IPS-18a (cell line): ENCODE measurements at regions not wholly inside any gene's neighbourhood (a gene's known extent, or its start where the extent isn't known, plus 50 kb on each side); places are given as distances from the start of the nearest gene placed in this dataset.

Experiments
- H3K27ac ChIP-seq: one replicate; pipeline ENCODE4 v1.5.1; 2013; ENCODE audit warnings: low read length
- H3K27me3 ChIP-seq: one replicate; pipeline ENCODE4 v1.6.1; 2013; ENCODE audit warnings: mild to moderate bottlenecking, low read length; ENCODE audit not compliant: control insufficient read depth, insufficient read depth
- H3K36me3 ChIP-seq: one replicate; pipeline ENCODE4 v1.6.1; 2013; ENCODE audit warnings: low read depth, low read length; ENCODE audit not compliant: control insufficient read depth
- H3K4me1 ChIP-seq: one replicate; pipeline ENCODE4 v1.6.1; 2013; ENCODE audit warnings: low read depth, low read length; ENCODE audit not compliant: control insufficient read depth
- H3K4me3 ChIP-seq: one replicate; pipeline ENCODE4 v1.5.1; 2013; ENCODE audit warnings: low read length
- H3K9ac ChIP-seq: one replicate; pipeline ENCODE4 v1.6.1; 2013; ENCODE audit warnings: mild to moderate bottlenecking, low read length, moderate library complexity
- H3K9me3 ChIP-seq: one replicate; pipeline ENCODE4 v1.6.1; 2013; ENCODE audit warnings: low read depth, low read length; ENCODE audit not compliant: control insufficient read depth

DNA sequence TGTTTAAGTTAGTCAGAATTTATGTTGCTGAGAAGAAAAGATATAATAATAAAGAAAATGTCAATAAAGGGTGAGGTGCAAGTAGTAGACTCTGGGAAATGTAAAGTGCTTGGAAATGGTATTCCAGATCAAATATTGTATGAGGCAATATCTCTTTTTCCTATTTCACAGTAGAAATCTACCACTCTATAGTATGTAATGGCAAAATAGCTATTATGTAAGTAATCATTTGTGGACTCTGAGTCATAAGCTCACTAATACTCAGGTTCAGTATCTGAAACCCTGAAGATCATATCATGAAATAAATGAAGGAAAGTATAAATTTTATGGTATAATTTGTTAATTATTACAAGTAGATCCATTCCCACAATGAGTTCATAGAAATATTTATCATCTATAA is 322.1 kb downstream of the PYDC2 start:
- no peak overlapping the region for H3K9ac ChIP-seq
- H3K27me3 ChIP-seq = no peaks in the 10 kb centered on the region
- no peaks in the 10 kb centered on the region for H3K9me3 ChIP-seq
- H3K4me3 ChIP-seq = no peak overlapping the region
- H3K4me1 ChIP-seq = no peaks in the 10 kb centered on the region
- H3K27ac ChIP-seq = no peak overlapping the region
- no peaks in the 10 kb centered on the region for H3K36me3 ChIP-seq

DNA sequence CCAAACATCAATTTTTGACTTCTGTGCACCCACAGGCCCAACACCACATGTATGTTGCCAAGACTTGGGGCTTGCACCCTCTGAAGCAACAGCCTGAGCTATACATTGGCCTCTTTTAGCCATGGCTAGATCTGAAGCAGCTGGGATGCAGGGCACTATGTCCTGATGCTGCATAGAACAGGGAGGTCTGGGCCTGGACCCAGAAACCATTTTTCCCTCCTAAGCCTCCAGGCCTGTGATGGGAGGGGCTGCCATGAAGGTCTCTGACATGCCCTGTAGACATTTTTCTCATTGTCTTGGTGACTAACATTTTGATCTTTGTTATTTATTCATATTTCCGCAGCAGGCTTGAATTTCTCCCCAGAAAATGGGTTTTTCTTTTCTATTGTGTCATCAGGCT is 330.0 kb downstream of the PYDC2 start:
- Histone ChIP-seq H3K36me3 (no peaks in the 10 kb centered on the region), H3K9ac (no peak overlapping the region), H3K9me3 (peaks cover 6% of the 10 kb centered on the region), H3K4me3 (no peak overlapping the region), H3K4me1 (no peaks in the 10 kb centered on the region), H3K27me3 (no peaks in the 10 kb centered on the region), H3K27ac (no peak overlapping the region)

- H3K4me1 ChIP-seq = no peaks in the 10 kb centered on the region
- peaks cover 6% of the 10 kb centered on the region for H3K9me3 ChIP-seq
- no peak overlapping the region for H3K4me3 ChIP-seq
- no peaks in the 10 kb centered on the region for H3K27me3 ChIP-seq
- no peaks in the 10 kb centered on the region for H3K36me3 ChIP-seq
- no peak overlapping the region for H3K9ac ChIP-seq
- H3K27ac ChIP-seq = no peak overlapping the region
These were observed 331.6 kb downstream of the PYDC2 start for GRCh38 chr3:191792580-191792979.

DNA sequence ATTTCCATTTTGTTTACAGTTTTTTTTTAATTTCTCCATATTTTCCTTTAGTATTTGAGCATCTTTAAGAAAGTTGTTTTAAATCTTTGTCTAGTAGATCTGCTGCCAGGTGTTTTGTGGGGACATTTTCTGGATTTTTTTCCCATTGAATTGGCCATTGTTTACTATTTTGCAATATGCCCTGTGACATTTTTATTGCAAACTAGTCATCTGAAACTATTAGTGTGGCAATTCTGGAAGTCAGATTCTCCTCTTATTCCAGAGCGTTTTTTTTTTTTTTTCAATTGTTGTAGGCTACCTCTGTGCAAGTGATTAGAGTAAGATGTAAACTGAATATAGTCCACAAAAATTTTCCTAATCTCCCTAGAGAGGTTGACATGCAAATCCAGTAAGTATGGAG is 334.2 kb downstream of the PYDC2 start:
- Histone ChIP-seq H3K4me1 (no peaks in the 10 kb centered on the region), H3K36me3 (no peaks in the 10 kb centered on the region), H3K27ac (no peak overlapping the region), H3K4me3 (no peak overlapping the region), H3K27me3 (no peaks in the 10 kb centered on the region), H3K9me3 (peaks cover 6% of the 10 kb centered on the region), H3K9ac (no peak overlapping the region)

GRCh38 chr3:191797271-191797670 is 336.3 kb downstream of the PYDC2 start:
- no peaks in the 10 kb centered on the region for H3K27me3 ChIP-seq
- H3K4me3 ChIP-seq = no peak overlapping the region
- H3K9me3 ChIP-seq = peaks cover 2% of the 10 kb centered on the region
- no peak overlapping the region for H3K9ac ChIP-seq
- no peaks in the 10 kb centered on the region for H3K36me3 ChIP-seq
- H3K4me1 ChIP-seq = no peaks in the 10 kb centered on the region
- no peak overlapping the region for H3K27ac ChIP-seq

DNA sequence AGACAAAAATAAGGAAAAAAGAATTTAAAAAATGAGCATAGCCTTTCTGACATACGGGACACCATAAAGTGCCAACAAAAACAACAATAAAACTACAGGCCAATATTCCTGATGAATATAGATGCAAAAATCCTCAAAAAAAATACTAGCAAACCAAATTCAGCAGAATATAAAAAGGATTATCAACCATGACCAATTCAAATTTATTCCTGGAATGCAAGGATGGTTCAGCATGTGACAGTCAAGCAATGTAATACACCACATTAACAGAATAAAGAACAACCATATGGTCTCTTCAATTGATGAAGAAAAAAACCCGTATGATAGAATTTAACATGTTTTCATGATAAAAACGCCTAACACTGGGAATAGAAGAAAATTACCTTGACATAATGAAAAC is 341.7 kb downstream of the PYDC2 start:
- Histone ChIP-seq H3K9me3 (peaks cover 10% of the 10 kb centered on the region), H3K27ac (no peak overlapping the region), H3K4me3 (no peak overlapping the region), H3K36me3 (no peaks in the 10 kb centered on the region), H3K4me1 (no peaks in the 10 kb centered on the region), H3K9ac (no peak overlapping the region), H3K27me3 (no peaks in the 10 kb centered on the region)

DNA sequence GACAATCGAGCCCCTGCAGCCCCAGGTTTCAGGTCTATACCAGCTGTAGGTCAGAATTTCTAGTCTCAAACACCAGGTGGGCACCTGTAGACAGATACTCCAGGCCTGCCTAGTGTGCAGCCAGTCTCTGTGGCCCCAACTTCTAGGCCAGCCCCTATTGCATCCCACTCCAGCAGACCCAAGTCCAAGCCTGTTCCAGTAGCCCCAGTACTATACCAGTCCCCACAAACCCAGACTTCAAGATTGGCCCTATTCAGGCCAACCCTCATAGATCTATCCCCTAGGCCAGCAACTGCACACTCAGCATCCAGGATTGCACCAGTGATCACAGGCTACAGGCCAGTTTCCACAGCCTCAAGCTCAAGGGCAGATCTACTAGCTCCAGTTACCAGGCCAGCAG is 344.0 kb downstream of the PYDC2 start:
- Histone ChIP-seq H3K27me3 (no peaks in the 10 kb centered on the region), H3K36me3 (no peaks in the 10 kb centered on the region), H3K9ac (no peak overlapping the region), H3K4me1 (no peaks in the 10 kb centered on the region), H3K9me3 (peaks cover 10% of the 10 kb centered on the region), H3K4me3 (no peak overlapping the region), H3K27ac (no peak overlapping the region)

- Histone ChIP-seq H3K4me1 (no peaks in the 10 kb centered on the region), H3K9ac (no peak overlapping the region), H3K27me3 (no peaks in the 10 kb centered on the region), H3K4me3 (no peak overlapping the region), H3K27ac (no peak overlapping the region), H3K36me3 (no peaks in the 10 kb centered on the region), H3K9me3 (peaks cover 1% of the 10 kb centered on the region)
These were observed 347.1 kb downstream of the PYDC2 start for GRCh38 chr3:191808073-191808472.

- Histone ChIP-seq H3K4me3 (no peak overlapping the region), H3K9me3 (no peaks in the 10 kb centered on the region), H3K36me3 (no peaks in the 10 kb centered on the region), H3K4me1 (no peaks in the 10 kb centered on the region), H3K27me3 (no peaks in the 10 kb centered on the region), H3K9ac (no peak overlapping the region), H3K27ac (no peak overlapping the region)
These were observed 348.5 kb downstream of the PYDC2 start for GRCh38 chr3:191809326-191809949.

GRCh38 chr3:191813245-191813644 is 352.3 kb downstream of the PYDC2 start:
- H3K9me3 ChIP-seq = no peaks in the 10 kb centered on the region
- no peaks in the 10 kb centered on the region for H3K27me3 ChIP-seq
- H3K4me1 ChIP-seq = no peaks in the 10 kb centered on the region
- no peak overlapping the region for H3K4me3 ChIP-seq
- H3K36me3 ChIP-seq = no peaks in the 10 kb centered on the region
- H3K27ac ChIP-seq = no peak overlapping the region
- no peak overlapping the region for H3K9ac ChIP-seq

DNA sequence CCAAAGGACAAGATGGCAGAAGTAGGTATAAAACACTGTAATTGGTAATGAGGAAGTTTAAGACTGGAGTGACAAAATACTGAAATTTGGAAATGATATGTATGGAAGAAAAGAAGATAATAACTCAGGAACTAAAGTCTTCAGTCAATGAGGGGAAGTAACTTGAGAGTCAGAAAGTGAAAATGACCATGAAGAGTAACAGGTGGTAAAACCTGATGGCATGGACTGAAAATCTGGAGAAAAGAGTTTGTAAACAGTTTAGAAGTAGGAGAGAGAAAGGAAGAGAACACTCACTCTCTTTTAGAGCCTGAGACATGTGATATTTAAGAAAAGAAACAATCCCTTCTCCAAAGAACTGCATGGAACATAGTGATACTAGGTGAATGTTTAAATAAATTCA is 387.9 kb downstream of the PYDC2 start:
- Histone ChIP-seq H3K27me3 (no peaks in the 10 kb centered on the region), H3K9me3 (no peaks in the 10 kb centered on the region), H3K27ac (no peak overlapping the region), H3K4me3 (no peak overlapping the region), H3K36me3 (no peaks in the 10 kb centered on the region), H3K4me1 (no peaks in the 10 kb centered on the region), H3K9ac (no peak overlapping the region)

DNA sequence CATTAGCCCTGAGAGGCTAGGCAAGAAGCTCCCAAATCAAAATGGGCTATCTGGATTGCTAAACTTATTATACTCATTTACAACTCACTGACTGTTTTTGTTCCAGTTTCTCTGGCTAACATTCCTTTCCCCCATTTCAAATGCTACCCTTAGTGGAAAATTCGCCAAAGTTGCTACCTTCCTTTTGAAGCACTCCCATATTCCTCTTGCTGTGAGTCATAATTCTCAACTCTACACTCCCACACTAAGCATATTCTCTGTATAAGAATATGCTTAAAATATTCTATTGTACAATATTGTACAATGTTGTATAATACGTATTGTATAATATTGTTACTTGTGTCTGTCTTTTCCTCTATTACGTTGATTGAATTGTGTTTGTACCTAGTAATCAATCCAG is 398.6 kb downstream of the PYDC2 start:
- H3K4me3 ChIP-seq = no peak overlapping the region
- no peaks in the 10 kb centered on the region for H3K9me3 ChIP-seq
- no peak overlapping the region for H3K27ac ChIP-seq
- H3K27me3 ChIP-seq = no peaks in the 10 kb centered on the region
- no peak overlapping the region for H3K9ac ChIP-seq
- H3K36me3 ChIP-seq = no peaks in the 10 kb centered on the region
- H3K4me1 ChIP-seq = no peaks in the 10 kb centered on the region
